Stimulated activated CD8-positive, alpha-beta memory T cell treated with anti-CD3 and anti-CD28 coated beads, Interleukin-7, amount 100 ng/mL, for 24 hours (primary cell): ENCODE measurements at regions not wholly inside any gene's neighbourhood (a gene's known extent, or its start where the extent isn't known, plus 50 kb on each side); places are given as distances from the start of the nearest gene placed in this dataset.

ENCODE experiments used
- DNase-seq: peaks from one replicate; pipeline ENCODE4 v3.0.0-alpha.2; 2020; ENCODE audit warnings: low read depth

GRCh38 chr2:144333143-144333555, 186.8 kb downstream of the ZEB2 start:
- no peak for DNase-seq

DNA sequence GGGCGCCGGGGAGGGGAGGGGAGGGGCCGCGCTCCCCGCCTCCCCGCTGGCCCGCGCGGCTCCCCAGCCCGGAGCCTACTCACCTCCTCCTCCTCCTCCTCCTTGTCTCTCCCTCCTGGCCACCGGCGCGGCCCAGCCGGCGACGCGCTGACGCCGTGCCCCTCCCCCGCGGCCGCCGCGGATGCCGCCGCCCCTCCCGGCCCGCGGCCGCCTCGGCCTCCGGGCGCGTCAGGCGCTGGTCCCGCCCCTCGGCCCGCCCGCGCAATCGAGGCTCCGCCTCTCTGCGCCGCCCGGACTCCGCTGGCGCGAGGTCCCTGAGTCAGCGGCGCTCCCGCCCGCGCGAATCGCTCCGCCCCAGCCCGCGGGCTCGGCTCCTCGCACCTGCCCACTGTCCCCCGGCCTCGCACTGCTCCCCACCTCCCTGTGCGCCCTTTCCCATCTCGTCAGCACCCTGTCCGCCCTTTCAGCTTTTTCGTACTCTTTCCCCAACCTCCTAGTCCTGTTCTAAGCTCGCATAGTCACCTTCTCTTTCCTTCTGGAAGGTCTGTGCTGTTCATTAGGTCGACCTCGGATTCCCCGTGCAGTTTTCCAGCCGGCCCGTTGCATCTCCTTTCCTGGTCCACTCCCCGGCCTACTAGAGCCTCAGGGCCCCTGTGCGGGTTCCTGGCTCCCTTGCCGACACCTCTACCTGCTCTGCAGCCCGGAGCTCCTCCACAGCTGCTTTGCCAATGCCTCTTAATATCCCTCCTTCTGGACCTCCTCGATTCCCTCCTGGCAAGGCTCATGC, 187.4 kb downstream of the ZEB2 start:
- peak; percentile 62 for DNase-seq

DNA sequence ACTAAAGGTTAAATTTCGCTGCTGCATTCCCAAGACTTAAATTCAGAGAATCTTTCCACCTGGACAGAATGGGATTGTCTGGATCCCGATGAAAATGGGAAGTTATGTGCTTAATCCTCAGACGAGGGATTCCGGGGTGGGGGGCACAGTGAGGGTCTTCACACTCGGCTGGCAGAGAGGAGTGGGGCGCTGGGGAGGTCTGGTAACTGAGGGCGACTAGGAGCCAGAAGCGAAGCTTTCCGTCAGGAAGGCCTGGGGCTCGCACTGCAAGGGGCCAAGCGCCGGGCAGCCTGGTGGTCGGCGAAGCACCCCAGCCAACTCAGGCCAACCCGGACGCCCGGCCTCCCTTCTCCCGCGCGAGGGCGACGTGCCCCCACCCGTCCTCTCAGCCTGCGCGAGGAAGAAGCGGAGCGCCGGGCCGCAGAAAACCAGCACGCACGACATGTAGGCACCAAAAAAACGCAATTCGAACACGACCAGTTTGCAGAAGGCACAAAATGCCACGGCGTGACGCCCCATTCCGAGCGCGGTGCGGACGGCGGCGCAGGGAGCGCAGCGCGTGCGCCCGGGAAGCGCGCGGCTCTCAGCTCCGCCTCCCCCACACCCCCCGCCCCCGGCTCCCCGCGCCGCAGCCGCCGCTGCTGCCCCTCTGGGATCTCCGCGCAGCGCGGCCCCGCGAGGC, 188.1 kb downstream of the ZEB2 start:
- DNase-seq, result no peak

DNA sequence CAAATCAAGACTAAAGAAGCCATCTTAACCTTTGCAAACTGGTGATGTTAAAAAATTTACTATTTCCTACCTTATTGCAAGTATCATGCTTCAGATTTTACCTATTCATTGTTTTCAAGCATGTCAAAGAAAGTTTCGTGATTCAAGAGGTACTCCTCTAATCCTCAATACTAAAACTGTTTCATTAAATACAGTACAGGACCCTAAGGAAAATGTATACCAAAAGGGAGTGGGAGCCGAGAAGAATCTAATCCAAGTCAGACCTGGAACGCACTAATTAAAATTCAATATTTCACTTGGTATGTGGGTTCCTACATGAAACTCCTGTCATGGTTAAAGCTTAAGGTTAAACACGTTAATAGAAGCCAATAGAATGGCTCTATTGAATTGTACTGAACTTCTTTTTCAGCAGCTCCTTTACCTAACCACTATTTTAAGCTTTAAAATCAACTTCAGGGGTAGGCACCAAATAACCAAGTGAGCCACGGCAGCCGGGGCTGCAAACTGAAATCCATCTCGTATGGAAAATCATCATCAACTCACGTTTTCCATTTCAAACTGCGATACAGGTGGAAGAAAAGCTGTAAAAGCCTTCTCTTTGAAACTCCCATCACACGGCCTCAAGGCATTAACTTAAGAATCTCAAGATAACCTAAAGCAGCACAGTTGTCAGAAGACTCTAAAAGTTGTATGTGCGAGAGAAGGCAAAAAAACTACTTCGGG, 188.8 kb downstream of the ZEB2 start:
- DNase-seq, result no peak

DNA sequence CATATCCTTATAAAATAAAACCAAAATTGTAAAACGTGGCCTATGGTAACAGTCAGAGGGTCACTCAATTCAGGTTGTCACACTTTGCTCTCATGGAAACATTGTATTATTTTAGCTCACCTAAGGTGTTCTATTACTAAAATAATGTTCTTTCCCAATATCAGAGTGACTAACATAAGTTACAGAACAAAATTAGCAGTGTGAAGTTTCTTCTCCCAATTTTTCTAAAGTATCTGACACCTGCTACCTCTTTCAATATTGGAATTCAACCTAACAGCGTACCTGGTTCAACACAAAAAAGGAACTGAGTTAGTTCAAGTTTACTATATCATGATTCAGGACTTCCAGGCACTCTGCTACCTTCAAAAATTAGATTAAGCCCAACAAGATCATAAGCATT, 190.4 kb downstream of the ZEB2 start:
- no peak for DNase-seq

DNA sequence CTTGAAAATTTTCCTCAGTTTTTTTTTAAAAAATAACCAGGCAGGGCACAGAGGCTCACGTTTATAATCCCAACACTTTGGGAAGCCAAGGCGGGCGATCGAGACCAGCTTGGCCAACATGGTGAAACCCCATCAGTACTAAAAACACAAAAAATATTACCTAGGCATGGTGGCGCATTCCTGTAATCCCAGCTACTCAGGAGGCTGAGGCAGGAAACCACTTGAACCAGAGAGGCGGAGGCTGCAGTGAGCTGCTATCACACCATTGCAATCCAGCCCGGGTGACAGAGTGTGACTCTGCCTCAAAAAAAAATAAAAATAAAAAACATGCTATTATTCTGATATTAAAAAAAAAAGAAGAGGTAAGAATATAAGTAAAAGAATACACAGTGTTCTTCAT, 191.0 kb downstream of the ZEB2 start:
- no peak for DNase-seq

- DNase-seq, result no peak
These were observed 193.1 kb downstream of the ZEB2 start for GRCh38 chr2:144326825-144327224.

- DNase-seq, result no peak
These were observed 194.8 kb downstream of the ZEB2 start for GRCh38 chr2:144325086-144325485.

DNA sequence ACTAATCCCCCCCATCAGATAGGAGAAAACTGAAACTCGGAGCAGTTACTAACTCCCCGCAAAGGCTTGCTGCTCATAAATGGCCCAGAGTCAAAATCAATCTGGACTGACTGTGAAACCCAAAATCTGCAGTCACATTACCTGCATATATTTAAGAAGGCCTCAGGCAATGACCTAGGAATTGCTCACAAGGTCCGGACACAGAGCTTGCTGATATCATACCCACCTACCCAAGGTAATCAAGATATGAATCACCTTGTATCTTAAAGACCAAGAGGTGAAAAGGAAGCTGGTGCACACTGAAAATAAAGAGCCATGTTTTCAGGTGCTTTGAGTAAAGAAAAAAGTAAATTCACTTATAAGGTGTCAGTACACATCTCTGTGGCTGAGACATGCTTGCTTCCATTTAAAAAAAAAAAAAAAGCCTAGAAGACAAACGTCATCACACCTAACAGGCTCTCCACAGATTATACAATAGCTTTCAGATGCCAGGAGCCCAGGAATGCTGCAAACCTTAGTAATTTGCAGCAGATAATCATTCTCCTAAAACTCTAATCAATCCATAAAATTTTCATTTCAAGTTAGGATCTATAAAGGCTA, 195.4 kb downstream of the ZEB2 start:
- no peak for DNase-seq

DNA sequence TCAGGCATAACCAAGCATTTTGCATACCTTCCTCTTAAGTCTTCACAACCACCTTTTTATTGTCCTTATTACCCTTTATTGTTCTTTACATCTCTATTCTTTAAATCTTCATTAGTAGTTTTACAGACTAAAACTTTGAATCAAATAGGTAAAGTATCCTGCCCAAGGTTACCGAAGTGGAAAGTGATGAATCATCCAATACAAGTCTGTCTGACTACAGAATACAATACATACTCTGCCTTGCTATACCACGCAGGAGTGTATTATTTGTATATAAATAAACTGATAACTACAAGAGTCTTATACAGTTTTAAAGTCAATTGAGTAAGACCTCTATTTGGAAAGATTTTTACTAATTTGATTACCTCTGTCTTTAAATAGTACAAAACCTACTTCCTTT, 196.0 kb downstream of the ZEB2 start:
- no peak for DNase-seq

- no peak for DNase-seq
These were observed 197.5 kb downstream of the ZEB2 start for GRCh38 chr2:144322379-144322778.

GRCh38 chr2:144320491-144320890, 199.4 kb downstream of the ZEB2 start:
- DNase-seq, result peak; percentile 26

- DNase-seq, result no peak
These were observed 202.7 kb downstream of the ZEB2 start for GRCh38 chr2:144317071-144317738.

- no peak for DNase-seq
These were observed 208.9 kb downstream of the ZEB2 start for GRCh38 chr2:144310889-144311608.

GRCh38 chr2:144310484-144310883, 209.4 kb downstream of the ZEB2 start:
- DNase-seq, result no peak

- DNase-seq, result no peak
These were observed 212.2 kb downstream of the ZEB2 start for GRCh38 chr2:144307711-144308110.

- DNase-seq, result no peak
These were observed 215.7 kb downstream of the ZEB2 start for GRCh38 chr2:144304202-144304601.

GRCh38 chr2:144300632-144301031, 219.3 kb downstream of the ZEB2 start:
- no peak for DNase-seq

DNA sequence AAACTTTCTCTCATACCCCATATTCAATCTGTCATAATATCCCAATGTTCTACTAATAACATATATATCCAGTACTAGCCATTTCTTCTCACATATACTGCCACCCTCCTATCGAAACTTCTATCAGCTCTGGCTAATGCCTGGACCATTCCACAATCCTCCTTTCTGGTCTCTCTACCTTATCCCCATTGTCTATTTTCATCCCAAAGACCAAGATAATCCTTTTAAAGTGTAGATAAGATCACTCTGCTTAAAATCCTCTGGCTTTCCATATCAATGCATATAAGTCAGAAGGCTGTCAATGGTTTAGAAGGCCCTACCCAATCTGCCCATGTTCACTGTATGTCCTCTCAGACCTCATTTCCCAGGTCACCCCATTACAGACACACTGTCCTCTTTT, 229.6 kb downstream of the ZEB2 start:
- DNase-seq, result no peak

- no peak for DNase-seq
These were observed 231.5 kb downstream of the ZEB2 start for GRCh38 chr2:144288438-144288837.

- no peak for DNase-seq
These were observed 234.6 kb downstream of the ZEB2 start for GRCh38 chr2:144285324-144285723.
